ENCODE measurements at regions not wholly inside any gene's neighbourhood (a gene's known extent, or its start where the extent isn't known, plus 50 kb on each side); places are given as distances from the start of the nearest gene placed in this dataset.

- H3K9ac ChIP-seq (ENCODE audit: low read length): no peak overlapping the region
- TF ChIP-seq CEBPB (IDR thresholded peaks at IDR 0.05; ENCODE audit: low read depth): no peak
- TF ChIP-seq REST (IDR thresholded peaks at IDR 0.05; ENCODE audit: low read depth): no peak
- no peak for TF ChIP-seq EZH2phosphoT487 (IDR thresholded peaks at IDR 0.05; ENCODE audit: borderline replicate concordance)
- no peak for TF ChIP-seq POLR2A (IDR thresholded peaks at IDR 0.05; ENCODE audit: borderline replicate concordance, extremely low read depth, insufficient read depth, insufficient read length)
- no peak for TF ChIP-seq JUND (IDR thresholded peaks at IDR 0.05)
- no peak for TF ChIP-seq ELF1 (IDR thresholded peaks at IDR 0.05; ENCODE audit: borderline replicate concordance, low read depth)
- no peak for TF ChIP-seq FOSL1 (IDR thresholded peaks at IDR 0.05; ENCODE audit: low read depth)
- no peak for TF ChIP-seq SIN3A (IDR thresholded peaks at IDR 0.05; ENCODE audit: low read depth)
- TF ChIP-seq CTCF (IDR thresholded peaks at IDR 0.05 in 2 of 3, conservative IDR thresholded peaks at IDR 0.05 in 1 of 3; ENCODE audit: borderline replicate concordance in 1 of 3, insufficient read depth in 1 of 3, low read depth in 2 of 3, low read length in 2 of 3): no peak
- no peak for TF ChIP-seq SRF (IDR thresholded peaks at IDR 0.05; ENCODE audit: low read depth)
- no peak for TF ChIP-seq POLR2AphosphoS5 (IDR thresholded peaks at IDR 0.05; ENCODE audit: low read depth, low read length)
- intact Hi-C loops (cut with micrococcal nuclease): no loop called here
- no peak overlapping the region for H3K27ac ChIP-seq (ENCODE audit: low read depth, low read length)
- H3K9me2 ChIP-seq (ENCODE audit: insufficient read depth): no peaks in the 10 kb centered on the region
- no peak for DNase-seq (ENCODE audit: low read depth, low spot score)
- no peak overlapping the region for H3K4me3 ChIP-seq (replicated peaks in 1 of 2; ENCODE audit: low read depth in 1 of 2, low read length in 2 of 2)
- H4K20me1 ChIP-seq (ENCODE audit: insufficient read depth): no peaks in the 10 kb centered on the region
- ChIA-PET RAD21 (ENCODE audit: low non-redundant PET in 1 of 2, low total read pairs in 2 of 2, uncharacterized antibody in 2 of 2, unreplicated experiment in 2 of 2) (no interaction called here), POLR2A (no interaction called here), CTCF (no interaction called here)
- H3K4me2 ChIP-seq (ENCODE audit: low read length): no peak overlapping the region
- H3K79me2 ChIP-seq (ENCODE audit: insufficient read depth, low read length): no peaks in the 10 kb centered on the region
- no peak for ATAC-seq
- H3K27me3 ChIP-seq (ENCODE audit: insufficient read depth, low read length): no peaks in the 10 kb centered on the region
- no peaks in the 10 kb centered on the region for H3K4me1 ChIP-seq (ENCODE audit: control insufficient read depth in 1 of 2, insufficient read depth in 2 of 2, low read length in 2 of 2)
- H3K9me3 ChIP-seq (ENCODE audit: control insufficient read depth in 1 of 2, insufficient read depth in 1 of 2, low read depth in 1 of 2, low read length in 2 of 2): peaks cover 5 to 12% of the 10 kb centered on the region in 2 experiments; a peak in 2 of 4 replicates
- no peaks in the 10 kb centered on the region for H3K36me3 ChIP-seq (ENCODE audit: control insufficient read depth in 1 of 2, insufficient read depth in 2 of 2, low read length in 2 of 2)
- no TSS peak for BruUV-seq (replicated peaks)
- H2AFZ ChIP-seq (ENCODE audit: low read depth, low read length, poor library complexity, severe bottlenecking): no peak overlapping the region
These were observed 648.1 kb downstream of the NTRK3 start for GRCh38 chr15:87608238-87609028.
